ENCODE measurements at regions not wholly inside any gene's neighbourhood (a gene's known extent, or its start where the extent isn't known, plus 50 kb on each side); places are given as distances from the start of the nearest gene placed in this dataset.

GRCh38 chr3:6578526-6578925 lies 282.4 kb upstream of the GRM7 start:
- Histone ChIP-seq H3K36me3 (ENCODE audit: low read depth) (no peaks in the 10 kb centered on the region), H4K20me1 (ENCODE audit: insufficient read depth) (no peaks in the 10 kb centered on the region), H3K4me3 (no peak overlapping the region), H3K9me3 (ENCODE audit: insufficient read depth, low read depth) (no peaks in the 10 kb centered on the region), H3F3A (ENCODE audit: insufficient read depth, low read depth) (no peaks in the 10 kb centered on the region), H3K27me3 (ENCODE audit: insufficient read depth, low read depth) (no peaks in the 10 kb centered on the region), H3K4me2 (no peak overlapping the region), H2AFZ (no peak overlapping the region), H3K9me2 (ENCODE audit: insufficient read depth) (no peaks in the 10 kb centered on the region), H3K4me1 (replicated peaks; ENCODE audit: insufficient read depth) (no peaks in the 10 kb centered on the region), H3K79me2 (ENCODE audit: low read depth) (no peaks in the 10 kb centered on the region), H3K27ac (no peak overlapping the region)
- BruUV-seq (replicated peaks), result no TSS peak
- TF ChIP-seq EZH2 (IDR thresholded peaks at IDR 0.05; ENCODE audit: low read depth), result no peak
- no peak for TF ChIP-seq CTCF (conservative IDR thresholded peaks at IDR 0.05)
- intact Hi-C loops (cut with micrococcal nuclease; ENCODE audit: unreplicated experiment), result no loop called here
- POLR2A ChIA-PET (ENCODE audit: unreplicated experiment), result no interaction called here
- no peak for DNase-seq
- CTCF ChIA-PET, result no interaction called here

- CTCF ChIA-PET, result no interaction called here
- H3K9me2 ChIP-seq (ENCODE audit: insufficient read depth), result no peaks in the 10 kb centered on the region
- no peak overlapping the region for H3K4me3 ChIP-seq
- no peak overlapping the region for H3K27ac ChIP-seq
- no peaks in the 10 kb centered on the region for H3K79me2 ChIP-seq (ENCODE audit: low read depth)
- H4K20me1 ChIP-seq (ENCODE audit: insufficient read depth), result no peaks in the 10 kb centered on the region
- H2AFZ ChIP-seq, result no peak overlapping the region
- DNase-seq, result no peak
- no peaks in the 10 kb centered on the region for H3K4me1 ChIP-seq (replicated peaks; ENCODE audit: insufficient read depth)
- TF ChIP-seq CTCF (conservative IDR thresholded peaks at IDR 0.05) (no peak), EZH2 (IDR thresholded peaks at IDR 0.05; ENCODE audit: low read depth) (no peak)
- H3K27me3 ChIP-seq (ENCODE audit: insufficient read depth, low read depth), result no peaks in the 10 kb centered on the region
- BruUV-seq (replicated peaks), result no TSS peak
- no peaks in the 10 kb centered on the region for H3K9me3 ChIP-seq (ENCODE audit: insufficient read depth, low read depth)
- H3F3A ChIP-seq (ENCODE audit: insufficient read depth, low read depth), result no peaks in the 10 kb centered on the region
- POLR2A ChIA-PET (ENCODE audit: unreplicated experiment), result no interaction called here
- H3K36me3 ChIP-seq (ENCODE audit: low read depth), result no peaks in the 10 kb centered on the region
- H3K4me2 ChIP-seq, result no peak overlapping the region
- intact Hi-C loops (cut with micrococcal nuclease; ENCODE audit: unreplicated experiment), result no loop called here
Measured at GRCh38 chr3:6580808-6581207, 280.1 kb upstream of the GRM7 start.

- TF ChIP-seq EZH2 (IDR thresholded peaks at IDR 0.05; ENCODE audit: low read depth) (no peak), CTCF (conservative IDR thresholded peaks at IDR 0.05) (no peak)
- Histone ChIP-seq H3K4me3 (no peak overlapping the region), H2AFZ (no peak overlapping the region), H3K27ac (no peak overlapping the region), H4K20me1 (ENCODE audit: insufficient read depth) (no peaks in the 10 kb centered on the region), H3F3A (ENCODE audit: insufficient read depth, low read depth) (no peaks in the 10 kb centered on the region), H3K36me3 (ENCODE audit: low read depth) (no peaks in the 10 kb centered on the region), H3K4me1 (replicated peaks; ENCODE audit: insufficient read depth) (no peaks in the 10 kb centered on the region), H3K79me2 (ENCODE audit: low read depth) (no peaks in the 10 kb centered on the region), H3K9me3 (ENCODE audit: insufficient read depth, low read depth) (no peaks in the 10 kb centered on the region), H3K9me2 (ENCODE audit: insufficient read depth) (no peaks in the 10 kb centered on the region), H3K4me2 (no peak overlapping the region), H3K27me3 (ENCODE audit: insufficient read depth, low read depth) (no peaks in the 10 kb centered on the region)
- no peak for DNase-seq
- ChIA-PET POLR2A (ENCODE audit: unreplicated experiment) (no interaction called here), CTCF (no interaction called here)
- intact Hi-C loops (cut with micrococcal nuclease; ENCODE audit: unreplicated experiment), result no loop called here
- no TSS peak for BruUV-seq (replicated peaks)
Measured at GRCh38 chr3:6585360-6585759, 275.6 kb upstream of the GRM7 start.
